H9 (cell line): ENCODE measurements at regions not wholly inside any gene's neighbourhood (a gene's known extent, or its start where the extent isn't known, plus 50 kb on each side); places are given as distances from the start of the nearest gene placed in this dataset.

ENCODE experiments used
- DNase-seq: peaks from one replicate; pipeline ENCODE4 v3.0.0-alpha.2; 2017
- H2AFZ ChIP-seq: one replicate; pipeline ENCODE4 v1.6.1; 2013; ENCODE audit warnings: mild to moderate bottlenecking, low read length, control low read depth, moderate library complexity
- H2AK5ac ChIP-seq: 2 replicates; pipeline ENCODE4 v1.6.1; 2013; ENCODE audit warnings: low read length, control low read depth, mixed read lengths; ENCODE audit not compliant: insufficient read length
- H2BK120ac ChIP-seq: one replicate; pipeline ENCODE4 v1.6.1; 2013; ENCODE audit warnings: low read depth, mild to moderate bottlenecking, low read length, control low read depth, inconsistent platforms; ENCODE audit not compliant: poor library complexity, severe bottlenecking
- H2BK12ac ChIP-seq: 2 replicates; pipeline ENCODE4 v1.6.1; 2013; ENCODE audit warnings: low read length, control low read depth, mixed read lengths, low read depth; ENCODE audit not compliant: insufficient read length
- H2BK15ac ChIP-seq: 2 replicates; pipeline ENCODE4 v1.6.1; 2013; ENCODE audit warnings: low read depth, low read length, control low read depth
- H2BK20ac ChIP-seq: one replicate; pipeline ENCODE4 v1.6.1; 2013; ENCODE audit warnings: low read depth, mild to moderate bottlenecking, low read length, control low read depth, inconsistent platforms; ENCODE audit not compliant: poor library complexity, severe bottlenecking
- H2BK5ac ChIP-seq: 2 replicates; pipeline ENCODE4 v1.6.1; 2013; ENCODE audit warnings: low read length, control low read depth, mixed read lengths; ENCODE audit not compliant: insufficient read length
- H3K14ac ChIP-seq: 2 replicates; pipeline ENCODE4 v1.6.1; 2013; ENCODE audit warnings: low read length, control low read depth; ENCODE audit not compliant: insufficient read depth
- H3K18ac ChIP-seq: 2 replicates; pipeline ENCODE4 v1.6.1; 2013; ENCODE audit warnings: low read depth, mild to moderate bottlenecking, mixed read lengths, low read length, control low read depth; ENCODE audit not compliant: insufficient read length
- H3K23ac ChIP-seq: 2 replicates; pipeline ENCODE4 v1.6.1; 2013; ENCODE audit warnings: low read length, control low read depth, mixed read lengths, low read depth; ENCODE audit not compliant: insufficient read length
- H3K23me2 ChIP-seq: 2 replicates; pipeline ENCODE4 v1.6.1; 2013; ENCODE audit warnings: low read depth, mild to moderate bottlenecking, mixed read lengths, low read length, control low read depth; ENCODE audit not compliant: insufficient read length, poor library complexity, severe bottlenecking
- H3K27ac ChIP-seq: 2 replicates; pipeline ENCODE4 v1.5.1; 2013; ENCODE audit warnings: low read length, control low read depth, mixed read lengths, low read depth; ENCODE audit not compliant: insufficient read length
- H3K27me3 ChIP-seq: 2 replicates; pipeline ENCODE4 v1.6.1; 2013; ENCODE audit warnings: low read length, control low read depth, inconsistent platforms; ENCODE audit not compliant: insufficient read depth
- H3K4ac ChIP-seq: 2 replicates; pipeline ENCODE4 v1.6.1; 2013; ENCODE audit warnings: low read depth, mild to moderate bottlenecking, control low read depth, inconsistent platforms, low read length, moderate library complexity
- H3K4me1 ChIP-seq: 2 replicates; pipeline ENCODE4 v1.6.1; 2013; ENCODE audit warnings: low read length, control low read depth, inconsistent platforms; ENCODE audit not compliant: insufficient read depth
- H3K4me2 ChIP-seq: 2 replicates; pipeline ENCODE4 v1.6.1; 2013; ENCODE audit warnings: low read length, control low read depth, mixed read lengths; ENCODE audit not compliant: insufficient read length, insufficient read depth
- H3K56ac ChIP-seq: 2 replicates; pipeline ENCODE4 v1.6.1; 2013; ENCODE audit warnings: low read depth, mild to moderate bottlenecking, mixed read lengths, low read length, control low read depth; ENCODE audit not compliant: insufficient read length
- H3K79me1 ChIP-seq: 2 replicates; pipeline ENCODE4 v1.6.1; 2013; ENCODE audit warnings: low read depth, mild to moderate bottlenecking, moderate library complexity, low read length, control low read depth, inconsistent platforms; ENCODE audit not compliant: insufficient read depth, poor library complexity, severe bottlenecking
- H3K79me2 ChIP-seq: 2 replicates; pipeline ENCODE4 v1.6.1; 2013; ENCODE audit warnings: low read length, control low read depth, inconsistent platforms; ENCODE audit not compliant: insufficient read depth
- H3K9ac ChIP-seq: 2 replicates; pipeline ENCODE4 v1.6.1; 2013; ENCODE audit warnings: low read length, control low read depth, mixed read lengths; ENCODE audit not compliant: insufficient read length; ENCODE audit errors: extremely low read depth
- H3K9me3 ChIP-seq: one replicate; pipeline ENCODE4 v1.6.1; 2013; ENCODE audit warnings: low read depth, low read length, inconsistent platforms; ENCODE audit not compliant: control insufficient read depth
- H3T11ph ChIP-seq: one replicate; pipeline ENCODE4 v1.6.1; 2013; ENCODE audit warnings: mild to moderate bottlenecking, low read length, control low read depth, inconsistent platforms
- H4K20me1 ChIP-seq: one replicate; pipeline ENCODE4 v1.6.1; 2013; ENCODE audit not compliant: control insufficient read depth, insufficient read length, insufficient read depth
- H4K5ac ChIP-seq: 2 replicates; pipeline ENCODE4 v1.6.1; 2013; ENCODE audit warnings: low read depth, mild to moderate bottlenecking, mixed read lengths, low read length, control low read depth; ENCODE audit not compliant: insufficient read length
- H4K8ac ChIP-seq: replicated peaks from 2 replicates; pipeline ENCODE4 v1.6.1; 2013; ENCODE audit warnings: low read length, control low read depth, mixed read lengths, low read depth; ENCODE audit not compliant: insufficient read length
- H4K91ac ChIP-seq: 2 replicates; pipeline ENCODE4 v1.6.1; 2013; ENCODE audit warnings: low read depth, mild to moderate bottlenecking, moderate library complexity, mixed read lengths, low read length, control low read depth; ENCODE audit not compliant: insufficient read length
- H3K27ac Mint-ChIP-seq, 3 experiments: 2 replicates in 2 of 3; 3 replicates in 1 of 3; pipeline ENCODE4 v1.8.0; 2020 to 2021; ENCODE audit warnings: mixed read lengths in 3 of 3, mild to moderate bottlenecking in 1 of 3, moderate library complexity in 1 of 3
- H3K27me3 Mint-ChIP-seq: 2 replicates; pipeline ENCODE4 v1.8.0; 2021; ENCODE audit warnings: low read depth, mild to moderate bottlenecking, moderate library complexity, mixed read lengths
- H3K36me3 Mint-ChIP-seq, 3 experiments: 2 replicates in 2 of 3; 3 replicates in 1 of 3; pipeline ENCODE4 v1.8.0; 2020 to 2021; ENCODE audit warnings: low read depth in 3 of 3, mixed read lengths in 3 of 3; ENCODE audit not compliant: insufficient read depth in 1 of 3
- H3K4me1 Mint-ChIP-seq, 2 experiments: 2 replicates each; pipeline ENCODE4 v1.8.0; 2020; ENCODE audit warnings: mixed read lengths in 2 of 2
- H3K4me3 Mint-ChIP-seq, 2 experiments: 2 replicates in 1 of 2; 3 replicates in 1 of 2; pipeline ENCODE4 v1.8.0; 2020 to 2021; ENCODE audit warnings: mild to moderate bottlenecking in 2 of 2, mixed read lengths in 2 of 2, moderate library complexity in 1 of 2
- H3K9me3 Mint-ChIP-seq, 2 experiments: 2 replicates in 1 of 2; 3 replicates in 1 of 2; pipeline ENCODE4 v1.8.0; 2020; ENCODE audit warnings: mild to moderate bottlenecking in 2 of 2, mixed read lengths in 2 of 2, moderate library complexity in 1 of 2
- CTCF ChIP-seq: fragments of 200-600 bp; sonication (generic); conservative IDR thresholded peaks from 3 replicates; pipeline ENCODE4 v1.8.0; 2021; ENCODE audit warnings: antibody characterized with exemption, mild to moderate bottlenecking
- WGBS: extraction: QIAGEN DNeasy Blood & Tissue Kit; methylation state at CpG from one replicate; pipeline ENCODE4 v1.1.7; 2013; ENCODE audit warnings: missing lambda C conversion rate, low lambda C conversion rate, mixed read lengths; ENCODE audit not compliant: insufficient read length; ENCODE audit errors: extremely low coverage; 5-methylcytosine and 5-hydroxymethylcytosine counted together

DNA sequence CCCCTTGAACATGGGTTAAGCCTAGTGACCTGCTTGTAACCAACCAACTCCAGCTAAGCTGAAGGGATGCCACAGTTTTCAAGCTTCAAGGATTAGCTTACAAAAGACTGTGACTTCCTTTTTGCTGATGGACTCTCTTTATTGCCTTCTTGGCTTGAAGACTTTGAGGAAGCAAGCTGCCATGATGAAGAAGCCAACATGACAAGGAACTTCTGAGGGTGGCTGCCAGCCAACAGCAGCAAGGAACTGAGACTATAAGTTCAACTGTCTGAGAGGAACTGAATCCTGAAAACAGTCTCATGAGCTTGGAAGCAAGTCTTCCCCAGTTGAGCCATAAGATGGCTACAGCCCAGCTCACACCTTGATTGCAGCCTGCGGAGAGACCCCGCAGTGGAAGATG lies 116.1 kb upstream of the TAF11L2 start:
- Histone ChIP-seq H3K79me2 (no peaks in the 10 kb centered on the region), H4K5ac (no peak overlapping the region), H2BK5ac (no peak overlapping the region), H4K91ac (no peak overlapping the region), H3K9me3 (no peaks in the 10 kb centered on the region), H4K20me1 (no peaks in the 10 kb centered on the region), H3K4ac (no peak overlapping the region), H3K79me1 (no peaks in the 10 kb centered on the region), H3K56ac (no peak overlapping the region), H2BK20ac (no peak overlapping the region), H3K9ac (no peak overlapping the region), H3K27me3 (no peaks in the 10 kb centered on the region), H3K4me2 (no peak overlapping the region), H2BK120ac (no peak overlapping the region), H3K27ac (no peak overlapping the region), H3K14ac (no peak overlapping the region), H3K18ac (no peak overlapping the region), H2BK15ac (no peak overlapping the region), H2AFZ (no peak overlapping the region), H2BK12ac (no peak overlapping the region), H4K8ac (no peak overlapping the region), H3K4me1 (peaks cover 4% of the 10 kb centered on the region; the same call in 1 of the 2 replicates), H3T11ph (no peak overlapping the region), H2AK5ac (no peak overlapping the region), H3K23me2 (no peaks in the 10 kb centered on the region), H3K23ac (no peak overlapping the region)
- DNase-seq, result no peak
- TF ChIP-seq CTCF, result no peak
- no peak overlapping the region for H3K27ac Mint-ChIP-seq
- H3K36me3 Mint-ChIP-seq, result no peaks in the 10 kb centered on the region
- no peaks in the 10 kb centered on the region; a peak in 1 of 5 replicates for H3K9me3 Mint-ChIP-seq
- WGBS, result no CpG with 5 or more reads among the region's 2 CpGs
- no peak overlapping the region for H3K4me3 Mint-ChIP-seq
- H3K4me1 Mint-ChIP-seq, result peaks cover 23% of the 10 kb centered on the region in 2 experiments
- peaks cover 8% of the 10 kb centered on the region for H3K27me3 Mint-ChIP-seq
